HG03108 (cell line): ENCODE measurements at regions not wholly inside any gene's neighbourhood (a gene's known extent, or its start where the extent isn't known, plus 50 kb on each side); places are given as distances from the start of the nearest gene placed in this dataset.
"Not testable (repeated sequence)": the region's sequence is repeated elsewhere in the genome, so short reads cannot be mapped to it uniquely, and the experiment has no call there.

Experiments
- ATAC-seq: cut with Tn5 transposase; IDR thresholded peaks from one replicate; pipeline ENCODE4 v1.9.1; 2021; ENCODE audit warnings: moderate library complexity; ENCODE audit not compliant: unreplicated experiment

DNA sequence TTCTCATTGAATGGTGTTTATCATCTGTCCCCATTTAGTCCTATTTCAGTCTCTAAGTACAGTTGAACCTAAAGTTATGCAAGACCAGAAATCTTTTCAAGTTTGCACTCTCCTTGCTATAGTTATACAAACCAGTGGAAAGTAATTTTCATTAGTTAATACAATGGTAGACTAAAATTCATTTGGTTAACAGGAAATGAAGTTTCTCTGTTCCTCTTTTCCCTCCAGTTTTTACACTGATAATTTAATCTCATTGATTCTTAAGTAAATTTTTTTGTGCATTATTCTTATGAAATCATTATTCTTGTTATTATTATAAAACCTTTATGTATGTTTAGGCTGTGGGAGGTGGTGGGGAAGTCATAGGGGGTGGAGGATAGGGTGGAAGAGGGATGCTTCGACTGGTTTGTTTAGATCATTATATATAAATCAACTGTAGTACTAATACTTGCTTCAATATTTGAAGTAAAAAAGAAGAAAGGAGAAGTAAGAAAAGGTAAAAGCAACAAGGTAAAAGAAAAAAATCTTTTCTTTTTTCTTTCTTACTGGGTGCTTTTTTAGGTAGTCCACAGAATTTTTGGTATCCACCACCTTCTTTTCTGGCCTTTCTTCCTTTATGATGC, 104.1 kb downstream of the GPR85 start:
- ATAC-seq = peak; percentile 71

DNA sequence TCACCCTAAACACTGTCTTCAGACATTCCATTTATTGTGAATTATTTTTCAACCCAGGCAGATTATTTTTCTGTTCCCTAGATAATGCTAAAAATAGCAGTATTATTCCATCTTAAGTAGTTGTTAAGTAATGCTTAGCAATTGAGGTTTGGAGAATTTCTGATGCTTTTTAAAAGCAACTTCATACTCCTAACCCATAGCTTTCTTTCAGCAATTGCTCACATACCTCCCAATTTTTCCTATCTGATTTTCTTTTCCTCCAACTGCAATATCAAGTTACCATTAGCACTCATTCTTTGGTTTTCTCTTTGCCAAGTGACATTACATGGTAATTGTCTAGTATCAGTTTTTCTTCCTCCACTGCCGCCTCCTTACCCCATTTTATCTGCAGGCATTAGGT, 104.7 kb downstream of the GPR85 start:
- peak; percentile 26 for ATAC-seq

DNA sequence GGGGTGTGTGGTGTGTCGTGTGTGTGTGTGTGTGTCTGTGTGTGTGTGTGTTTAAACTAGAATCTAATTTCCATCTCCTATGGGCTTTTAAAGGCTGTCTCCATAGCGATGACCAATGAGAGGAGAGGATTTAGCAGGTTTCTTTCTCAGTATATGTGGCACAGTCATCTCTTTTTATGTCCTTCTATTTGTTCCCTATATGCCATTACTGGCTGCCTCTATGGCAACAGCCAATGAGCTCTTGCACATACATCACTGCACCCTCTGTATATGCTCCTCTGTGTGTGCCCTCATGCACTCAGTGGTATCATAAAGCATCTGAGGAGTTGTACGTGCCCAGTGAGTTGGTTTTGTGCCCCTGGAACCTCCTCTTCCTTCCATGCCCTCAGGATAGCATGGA, 107.6 kb downstream of the GPR85 start:
- not testable (repeated sequence) for ATAC-seq

DNA sequence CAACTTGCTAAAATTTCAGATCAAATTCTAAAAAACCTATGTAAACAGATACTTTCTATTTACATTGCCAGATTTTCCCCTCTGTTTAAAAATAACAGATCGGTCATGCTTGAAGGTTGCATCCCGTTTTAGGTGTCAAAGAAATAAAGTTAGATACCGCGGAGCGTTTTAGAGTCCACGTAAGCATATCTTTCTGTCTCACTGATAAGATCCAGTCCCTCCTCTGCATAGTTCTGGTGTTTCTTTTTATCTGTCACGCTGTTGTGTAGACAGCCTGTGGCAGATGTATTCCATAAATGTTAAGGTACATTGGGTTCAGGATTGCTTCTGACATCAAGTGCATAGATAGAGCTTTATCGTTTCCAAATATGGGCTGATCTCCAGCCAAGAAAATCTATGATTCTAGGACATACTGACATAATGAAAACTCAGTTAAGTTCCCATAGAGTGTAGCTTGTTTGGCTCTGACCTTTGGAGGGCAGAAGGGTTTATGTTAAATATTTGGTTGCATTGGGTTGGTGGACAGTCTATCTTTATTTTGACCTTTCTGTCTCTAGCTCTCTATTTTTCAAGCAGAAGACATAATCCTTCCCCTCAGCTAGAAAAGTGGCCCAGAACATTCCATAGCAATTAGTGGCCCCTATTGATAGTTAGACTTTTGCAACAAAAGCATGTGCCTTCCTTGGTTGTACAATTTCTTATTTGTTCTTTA, 109.2 kb downstream of the GPR85 start:
- not testable (repeated sequence) for ATAC-seq

DNA sequence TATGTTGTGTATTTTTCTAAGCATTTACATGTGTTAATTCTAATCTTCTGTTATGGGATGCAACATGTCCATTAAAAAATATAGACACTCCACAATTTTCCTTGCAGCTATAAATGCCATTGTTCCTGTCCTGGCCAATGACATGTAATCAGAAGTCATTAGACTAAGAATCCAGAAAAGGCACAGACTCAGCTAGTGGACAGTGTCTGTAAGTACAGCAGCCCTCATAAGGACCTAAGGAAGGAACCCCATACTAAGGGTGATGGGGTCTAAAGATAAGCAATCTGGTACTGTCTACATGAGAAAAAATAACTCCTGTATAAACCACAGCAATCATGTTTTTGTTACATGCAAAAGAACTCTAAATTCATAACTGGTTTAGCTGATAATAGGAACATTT, 115.9 kb downstream of the GPR85 start:
- no peak for ATAC-seq

DNA sequence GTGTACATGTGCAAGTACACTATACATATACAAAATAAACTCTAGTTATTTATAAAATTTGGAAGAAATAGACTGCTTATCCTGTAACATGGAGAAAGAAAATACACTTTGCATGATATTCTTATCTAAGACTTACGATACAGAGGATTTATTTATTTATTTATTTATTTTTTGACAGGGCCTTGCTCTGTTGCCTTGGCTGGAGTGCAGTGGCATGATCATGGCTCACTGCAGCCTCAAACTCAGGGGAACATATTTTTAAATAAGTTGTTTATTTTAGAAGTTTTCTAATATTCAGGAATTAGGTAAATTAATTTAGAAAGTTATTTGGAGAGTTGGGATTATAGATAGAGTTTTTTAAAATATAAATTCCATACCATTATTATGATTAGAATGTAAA, 116.7 kb downstream of the GPR85 start:
- ATAC-seq = no peak

DNA sequence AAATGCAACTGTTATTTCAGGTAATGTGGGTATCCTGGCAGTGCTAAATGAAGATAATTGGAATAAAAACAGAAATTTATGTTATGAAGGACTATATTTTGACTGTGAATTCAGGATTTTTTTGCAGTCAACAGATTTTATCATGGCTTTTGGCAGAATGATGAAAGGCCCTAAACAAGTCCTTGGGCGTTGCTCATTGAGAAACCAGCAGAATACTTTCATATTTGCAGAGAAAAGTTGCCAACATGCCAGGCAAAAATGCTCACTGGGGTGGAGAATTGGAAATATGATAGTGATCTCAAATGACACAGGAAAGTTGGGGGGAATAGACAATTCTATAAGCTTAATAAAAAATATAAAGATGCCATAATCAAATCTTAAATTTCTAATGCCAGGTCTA, 121.1 kb downstream of the GPR85 start:
- no peak for ATAC-seq

DNA sequence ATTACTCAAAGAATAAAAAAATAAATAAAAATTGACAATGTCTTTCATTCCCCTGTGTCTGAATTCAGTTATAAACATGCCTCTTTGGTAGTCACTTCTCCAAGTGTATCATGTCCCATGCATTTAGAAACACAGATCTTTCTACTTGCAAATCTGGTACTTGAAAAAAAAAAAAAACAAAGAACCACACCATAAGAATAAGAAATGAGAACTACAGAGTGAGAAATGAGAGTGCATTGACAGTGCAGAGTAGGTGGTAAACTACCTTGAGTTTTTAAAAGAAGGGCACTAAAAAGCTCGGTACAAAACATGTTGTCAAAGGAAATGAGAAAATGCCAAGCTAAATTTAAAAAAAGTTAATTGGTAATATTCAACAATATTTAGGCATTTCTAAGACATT, 123.0 kb downstream of the GPR85 start:
- ATAC-seq = no peak

DNA sequence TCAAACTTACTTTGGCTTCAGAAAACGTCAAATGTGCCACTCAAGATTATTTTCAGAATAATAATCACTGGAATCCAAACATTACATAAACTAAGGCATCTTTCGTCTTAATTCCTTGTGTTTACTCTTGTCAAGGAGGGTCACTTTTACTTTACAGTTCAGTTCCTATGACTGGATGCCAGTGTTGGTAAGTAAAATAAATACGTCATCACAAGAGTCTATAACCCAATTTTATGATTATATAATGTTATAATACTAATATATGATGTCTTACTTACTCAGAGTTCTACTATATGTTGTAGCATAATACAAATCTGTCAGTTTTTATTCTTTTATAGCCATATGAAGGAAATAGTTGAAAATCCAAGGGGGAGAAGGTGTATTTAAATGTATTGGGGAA, 123.8 kb downstream of the GPR85 start:
- ATAC-seq = no peak

DNA sequence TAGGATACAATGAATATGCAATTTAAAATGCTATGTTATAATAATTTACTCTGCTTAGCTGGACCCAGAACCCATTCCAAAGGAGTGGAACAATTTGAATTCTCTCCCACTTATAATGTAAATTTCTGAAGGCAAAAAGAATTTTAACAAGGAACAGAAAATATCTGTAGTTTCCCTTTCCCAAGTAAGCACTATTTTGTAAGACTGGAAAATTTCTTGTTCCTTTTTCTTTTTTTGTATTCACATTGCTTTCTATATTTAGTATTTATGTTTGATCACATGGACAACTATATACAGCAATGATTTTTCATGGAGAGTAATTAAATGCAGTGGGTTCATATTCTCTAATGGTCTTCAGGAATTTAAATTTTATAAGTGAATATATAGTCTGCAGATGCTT, 127.4 kb downstream of the GPR85 start:
- ATAC-seq = no peak

DNA sequence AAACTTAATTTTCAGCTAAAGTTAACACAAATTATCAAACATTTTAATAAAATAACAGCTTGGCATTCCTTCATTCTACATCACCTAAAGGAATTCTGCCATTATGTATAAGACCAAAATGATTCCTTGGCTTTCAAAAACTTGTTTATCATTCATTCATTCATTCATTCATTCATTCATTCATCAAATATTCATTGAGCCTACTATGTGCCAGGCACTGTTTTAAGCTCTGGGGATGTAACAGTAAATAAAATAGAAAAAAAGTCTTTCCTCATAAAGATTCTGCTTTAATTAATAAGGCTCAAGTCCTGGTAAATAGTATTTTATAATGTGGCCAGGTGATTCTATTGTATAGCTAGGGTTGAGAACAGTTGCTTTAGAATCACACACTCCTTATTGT, 127.9 kb downstream of the GPR85 start:
- no peak for ATAC-seq

DNA sequence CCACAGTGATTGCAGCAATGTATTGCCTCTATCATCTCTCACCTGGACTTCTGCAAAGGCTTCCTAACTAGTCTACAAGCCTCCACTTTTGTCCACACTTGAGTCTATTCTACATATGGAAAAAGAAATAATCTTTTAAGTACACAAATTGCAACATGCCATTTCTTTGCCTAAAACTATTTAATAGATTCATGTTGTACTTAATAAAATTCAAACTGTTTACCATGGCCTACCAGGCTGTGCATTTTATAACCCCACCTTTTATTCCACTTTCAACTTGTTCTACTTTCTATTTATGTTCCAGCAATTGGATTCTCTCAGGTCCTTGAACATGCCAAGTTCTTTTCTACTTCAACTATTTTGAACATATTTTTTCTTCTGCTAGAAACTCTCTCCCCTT, 128.7 kb downstream of the GPR85 start:
- ATAC-seq = no peak

DNA sequence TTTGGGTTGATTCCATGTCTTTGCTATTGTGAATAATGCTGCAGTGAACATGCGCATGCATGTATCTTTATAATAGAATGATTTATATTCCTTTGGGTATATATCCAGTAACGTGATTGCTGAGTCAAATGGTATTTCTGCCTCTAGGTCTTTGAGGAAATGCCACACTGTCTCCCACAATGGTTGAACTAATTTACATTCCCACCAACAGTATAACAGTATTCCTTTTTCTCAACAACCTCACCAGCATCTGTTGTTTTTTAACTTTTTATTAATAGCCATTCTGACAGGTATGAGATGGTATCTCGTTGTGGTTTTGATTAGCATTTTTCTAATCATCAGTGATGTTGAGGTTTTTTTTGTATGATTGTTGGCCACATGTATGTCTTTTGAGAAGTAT, 133.6 kb downstream of the GPR85 start:
- ATAC-seq = not testable (repeated sequence)

DNA sequence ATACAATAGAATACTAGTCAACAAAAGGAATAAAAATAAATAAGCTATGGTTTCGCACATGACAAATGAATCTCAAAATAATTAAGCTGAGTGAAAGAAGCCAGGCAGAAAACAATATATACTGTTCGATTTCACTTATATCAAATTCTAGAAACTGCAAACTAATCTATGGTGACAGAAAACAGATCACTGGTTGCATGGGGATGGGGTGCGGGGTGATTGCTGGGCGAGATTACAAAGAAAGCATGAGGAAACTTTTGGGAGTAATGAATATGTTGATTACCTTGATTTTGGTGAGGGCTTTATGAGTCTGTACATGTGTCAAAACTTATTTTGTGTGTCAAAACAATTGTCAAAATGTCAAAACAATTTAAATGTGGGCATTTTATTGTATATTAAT, 135.6 kb downstream of the GPR85 start:
- no peak for ATAC-seq

DNA sequence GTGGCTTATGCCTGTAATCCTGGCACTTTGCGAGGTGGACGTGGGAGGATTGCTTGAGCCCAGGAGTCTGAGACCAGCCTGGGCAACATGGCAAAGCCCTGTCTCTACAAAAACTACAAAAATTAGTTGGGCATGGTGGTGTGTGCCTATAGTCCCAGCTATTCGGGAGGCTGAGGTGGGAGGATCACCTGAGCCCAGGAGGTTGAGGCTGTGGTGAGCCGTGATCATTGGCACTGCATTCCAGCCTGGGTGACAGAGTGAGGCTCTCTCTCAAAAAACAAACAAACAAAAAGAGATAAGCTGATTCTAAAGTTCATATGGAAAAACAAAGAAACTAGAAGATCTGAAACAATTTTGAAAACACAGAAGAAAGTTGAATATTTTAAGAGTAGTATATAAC, 136.9 kb downstream of the GPR85 start:
- ATAC-seq = not testable (repeated sequence)

DNA sequence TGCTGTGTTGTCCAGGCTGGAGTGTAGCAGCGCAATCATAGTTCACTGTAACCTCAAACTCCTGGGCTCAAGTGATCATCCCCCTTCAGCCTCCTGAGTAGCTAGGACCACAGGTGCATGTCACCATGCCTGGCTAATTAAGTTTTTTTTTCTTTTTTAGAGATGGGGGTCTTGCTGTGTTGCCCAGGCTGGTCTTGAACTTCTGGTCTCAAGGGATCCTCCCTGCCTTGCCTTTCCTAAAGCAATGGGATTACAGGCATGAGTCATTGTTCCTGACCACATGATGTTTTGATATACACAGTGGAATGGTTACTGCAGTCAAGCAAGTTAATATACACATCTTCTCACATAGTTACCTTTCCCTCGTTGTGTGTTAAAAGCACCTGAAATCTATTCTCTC, 140.3 kb downstream of the GPR85 start:
- no peak for ATAC-seq

DNA sequence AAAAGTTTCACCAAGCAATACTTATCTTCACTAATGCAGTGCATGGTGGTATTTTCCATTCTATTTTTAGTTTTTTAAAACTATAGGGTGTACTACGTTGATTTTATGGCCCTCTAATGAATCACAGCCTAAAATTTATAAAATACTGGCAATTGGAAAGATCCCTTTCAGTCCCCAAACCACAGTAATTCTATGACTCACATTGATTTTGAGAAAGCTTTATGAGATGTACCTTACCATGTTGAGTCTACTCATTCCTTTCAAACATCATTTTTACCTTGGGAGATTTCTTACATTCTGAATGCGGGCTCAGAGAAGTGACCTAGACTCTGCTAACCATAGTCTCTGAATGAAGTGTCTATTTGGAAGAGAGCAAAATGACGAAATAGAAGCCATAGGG, 141.6 kb downstream of the GPR85 start:
- ATAC-seq = no peak

DNA sequence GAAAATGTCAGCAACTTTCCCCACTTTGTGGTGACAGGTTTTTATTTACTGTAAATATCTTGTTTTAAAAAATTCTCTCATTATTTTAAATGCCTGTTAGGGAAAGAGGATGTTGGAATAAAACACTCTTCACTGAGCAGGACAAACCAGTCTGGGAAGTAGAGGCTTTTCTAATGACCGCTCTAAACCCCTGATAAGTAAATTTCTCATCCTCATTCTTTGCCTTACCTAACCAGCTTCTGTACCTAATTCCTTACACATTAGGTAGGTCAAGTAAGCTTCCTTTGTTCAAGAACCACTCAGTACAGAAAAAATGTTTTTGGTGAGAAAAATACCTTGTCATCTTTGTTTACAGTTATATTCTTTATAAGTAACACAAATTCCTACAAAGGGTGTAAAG, 143.6 kb downstream of the GPR85 start:
- no peak for ATAC-seq

DNA sequence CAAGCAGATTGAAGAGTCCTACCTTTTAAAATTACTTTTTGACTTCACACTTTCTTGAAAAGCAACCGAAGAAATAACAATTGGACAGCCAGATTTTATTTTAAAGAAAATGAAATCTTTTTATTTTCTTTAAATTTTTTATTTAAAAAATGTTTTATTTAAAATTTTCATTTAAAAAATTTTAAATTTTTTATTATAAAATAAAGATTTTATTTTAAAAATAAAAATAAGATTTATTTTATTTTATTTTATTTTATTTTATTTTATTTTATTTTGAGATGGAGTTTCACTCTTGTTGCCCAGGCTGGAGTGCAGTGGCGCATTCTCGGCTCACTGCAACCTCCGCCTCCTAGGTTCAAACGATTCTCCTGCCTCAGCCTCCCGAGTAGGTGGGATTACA, 144.5 kb downstream of the GPR85 start:
- ATAC-seq = not testable (repeated sequence)

DNA sequence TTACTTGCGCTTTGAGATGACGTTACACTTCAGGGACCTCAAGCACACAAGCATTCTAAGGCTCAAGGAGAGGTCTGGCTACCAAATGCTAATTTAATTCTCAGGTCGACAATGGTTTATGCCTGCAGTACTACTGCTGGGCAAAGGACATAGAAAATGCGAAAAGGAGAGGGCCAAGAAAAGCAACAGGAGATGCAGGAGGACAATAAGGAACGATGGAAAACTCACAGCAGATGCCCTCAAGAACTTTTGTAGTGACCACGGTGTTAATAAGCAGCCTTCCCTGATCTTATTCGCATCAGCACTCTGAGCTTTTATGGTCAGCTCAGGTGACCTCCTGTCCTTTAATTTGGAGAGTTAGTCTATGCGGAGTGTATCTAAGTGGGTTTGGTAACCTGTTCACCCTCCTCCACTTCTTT, 146.3 kb downstream of the GPR85 start:
- ATAC-seq = peak; percentile 31

DNA sequence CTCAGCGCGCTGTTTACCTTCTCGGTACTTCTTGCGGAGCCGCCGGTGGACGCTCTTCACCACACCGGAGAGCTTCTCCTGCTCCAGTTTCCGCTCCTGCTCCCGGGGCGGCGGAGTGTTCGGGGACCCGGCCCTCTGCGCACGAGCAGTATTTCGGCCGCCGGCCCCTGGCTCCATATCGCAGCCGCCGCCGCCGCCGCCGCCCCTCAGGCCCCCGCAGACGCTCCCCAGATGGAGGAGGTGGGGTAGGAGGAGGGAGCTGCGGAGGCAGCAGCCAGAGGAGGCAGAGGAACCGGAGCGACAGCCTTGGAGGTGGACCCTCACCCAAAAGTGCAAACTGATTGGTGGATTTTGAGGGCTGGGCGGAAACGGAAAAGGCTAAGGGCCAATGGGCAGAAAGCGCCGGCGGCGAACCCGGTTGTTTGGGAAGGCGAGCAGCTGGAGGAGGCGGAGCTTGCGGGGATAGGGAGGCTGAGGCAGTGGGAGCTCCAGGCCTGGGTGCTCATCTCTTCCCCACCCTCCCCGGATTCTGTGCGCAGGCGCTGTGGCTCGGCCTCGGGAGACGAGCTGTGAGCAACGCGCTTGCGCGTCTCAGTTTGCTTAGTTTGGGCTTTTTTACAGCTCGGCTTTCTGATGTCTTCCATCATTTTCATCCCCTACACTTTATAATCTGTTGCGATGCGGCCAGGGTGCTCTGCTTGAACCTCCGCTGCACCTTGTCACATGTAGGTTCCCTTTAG, 146.9 kb downstream of the GPR85 start:
- ATAC-seq = peak; percentile 98

DNA sequence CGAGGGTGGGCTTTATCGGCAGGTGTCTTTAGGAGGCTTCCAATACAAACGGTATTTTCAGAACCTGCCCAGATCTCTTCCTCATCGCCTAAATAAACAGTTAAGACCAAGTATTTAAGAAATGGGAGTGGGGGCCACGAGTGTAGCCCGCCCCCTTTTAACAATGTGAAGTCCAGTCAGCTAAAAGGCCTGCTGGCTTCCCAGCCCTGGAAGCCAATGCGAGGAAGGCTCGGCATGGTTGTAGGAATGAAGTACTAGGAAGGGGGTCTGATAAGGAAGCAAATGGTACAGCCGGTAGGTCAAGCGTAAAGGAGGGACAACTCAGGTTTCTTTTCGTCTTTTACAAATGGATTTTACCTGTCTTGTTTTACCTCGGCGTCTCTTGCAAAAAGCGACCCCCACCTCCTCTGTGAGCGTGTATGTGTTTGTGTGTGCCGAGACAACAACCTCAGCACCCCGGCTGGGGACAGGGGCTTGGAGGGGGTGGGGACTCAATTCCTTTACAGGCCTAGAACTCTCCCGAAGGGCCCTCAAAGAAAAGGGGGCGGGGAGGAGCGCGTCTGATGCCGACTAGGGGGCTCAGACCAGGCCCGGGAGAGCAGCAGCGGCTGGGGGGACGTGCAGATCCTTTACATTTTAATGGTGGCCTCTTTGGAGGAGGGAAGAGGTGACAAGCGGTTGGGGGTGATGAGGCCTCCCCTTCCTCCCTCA, 147.6 kb downstream of the GPR85 start:
- ATAC-seq = no peak
